WI38 (cell line): ENCODE measurements at regions not wholly inside any gene's neighbourhood (a gene's known extent, or its start where the extent isn't known, plus 50 kb on each side); places are given as distances from the start of the nearest gene placed in this dataset.

Experiments
- H3K4me3 ChIP-seq: 2 replicates; pipeline ENCODE4 v1.5.1; 2011; ENCODE audit warnings: low read depth, mild to moderate bottlenecking, control low read depth, low read length
- CTCF ChIP-seq: IDR thresholded peaks from 2 replicates; pipeline ENCODE4 v1.5.1; 2012; ENCODE audit warnings: low read depth, mild to moderate bottlenecking, control low read depth, low read length

- TF ChIP-seq CTCF, result no peak
Measured at GRCh38 chr10:83410570-83410969, 728.7 kb upstream of the GHITM start.

GRCh38 chr10:83425306-83425705 lies 714.0 kb upstream of the GHITM start:
- no peak for TF ChIP-seq CTCF
- H3K4me3 ChIP-seq, result no peak overlapping the region

More at GRCh38 chr10:83410570-83410969, 728.7 kb upstream of the GHITM start:
- H3K4me3 ChIP-seq, result no peak overlapping the region

- TF ChIP-seq CTCF, result no peak
- H3K4me3 ChIP-seq, result no peak overlapping the region
Measured at GRCh38 chr10:83427101-83427500, 712.2 kb upstream of the GHITM start.

- H3K4me3 ChIP-seq, result no peak overlapping the region
- no peak for TF ChIP-seq CTCF
Measured at GRCh38 chr10:83432261-83433045, 706.9 kb upstream of the GHITM start.

- no peak for TF ChIP-seq CTCF
- H3K4me3 ChIP-seq, result no peak overlapping the region
Measured at GRCh38 chr10:83433705-83434104, 705.6 kb upstream of the GHITM start.

GRCh38 chr10:83448013-83448412 lies 691.3 kb upstream of the GHITM start:
- TF ChIP-seq CTCF, result no peak
- no peak overlapping the region for H3K4me3 ChIP-seq

- TF ChIP-seq CTCF, result no peak
- H3K4me3 ChIP-seq, result no peak overlapping the region
Measured at GRCh38 chr10:83458611-83459010, 680.7 kb upstream of the GHITM start.
